Activated B cell treated with CpG ODN at 0.5 μM for 24 hours (primary cell): ENCODE measurements at regions not wholly inside any gene's neighbourhood (a gene's known extent, or its start where the extent isn't known, plus 50 kb on each side); places are given as distances from the start of the nearest gene placed in this dataset.
"Not testable (repeated sequence)": the region's sequence is repeated elsewhere in the genome, so short reads cannot be mapped to it uniquely, and the experiment has no call there.

Experiments used
- ATAC-seq: fragments of 200-7000 bp; cut with Tn5 transposase; one replicate; pipeline ENCODE4 v1.10.0; 2021; ENCODE audit warnings: low read depth, mild to moderate bottlenecking, moderate library complexity
- CTCF ChIA-PET: fragments of 350-600 bp; sonication (Branson Sonifier 250); formaldehyde crosslinking; loops from one replicate; lab custom pipeline; 2021; ENCODE audit warnings: antibody characterized with exemption; lab: Charles Lee
- POLR2A ChIA-PET: fragments of 350-600 bp; sonication (Branson Sonifier 250); formaldehyde crosslinking; loops from one replicate; lab custom pipeline; 2021; ENCODE audit warnings: antibody characterized with exemption; lab: Charles Lee
- DNase-seq: peaks from one replicate; pipeline ENCODE4 v3.0.0; 2022
- H3K27ac Mint-ChIP-seq: one replicate; pipeline ENCODE4 v1.8.0; 2020; ENCODE audit warnings: mixed read lengths
- H3K27me3 Mint-ChIP-seq: one replicate; pipeline ENCODE4 v1.8.0; 2021; ENCODE audit warnings: mixed read lengths
- H3K36me3 Mint-ChIP-seq: one replicate; pipeline ENCODE4 v1.8.0; 2021; ENCODE audit warnings: low read depth, mixed read lengths
- H3K4me1 Mint-ChIP-seq: one replicate; pipeline ENCODE4 v1.8.0; 2021; ENCODE audit warnings: mixed read lengths
- H3K4me3 Mint-ChIP-seq: one replicate; pipeline ENCODE4 v1.8.0; 2020; ENCODE audit warnings: mild to moderate bottlenecking, mixed read lengths
- H3K9me3 Mint-ChIP-seq: one replicate; pipeline ENCODE4 v1.8.0; 2020; ENCODE audit warnings: mixed read lengths
- CTCF ChIP-seq: fragments of 200-600 bp; IDR thresholded peaks from one replicate; pipeline ENCODE4 v1.8.0; 2022; ENCODE audit warnings: antibody characterized with exemption, mild to moderate bottlenecking
- intact Hi-C: fragments of 100-400 bp; cut with micrococcal nuclease; formaldehyde crosslinking; loops from one replicate; pipeline ENCODE4 v1.15.1; 2024

- CTCF ChIA-PET: no interaction called here
- Mint-ChIP-seq H3K4me3 (no peak overlapping the region), H3K36me3 (no peaks in the 10 kb centered on the region), H3K27ac (no peak overlapping the region), H3K9me3 (peaks cover 2% of the 10 kb centered on the region), H3K4me1 (no peaks in the 10 kb centered on the region), H3K27me3 (peaks cover 10% of the 10 kb centered on the region)
- POLR2A ChIA-PET: no interaction called here
- ATAC-seq (no peak), DNase-seq (no peak)
- intact Hi-C loops: no loop called here
- TF ChIP-seq CTCF: no peak
Observed at GRCh38 chr13:33659894-33660293, 158.1 kb upstream of the RFC3 start.

- Mint-ChIP-seq H3K27ac (no peak overlapping the region), H3K4me1 (no peaks in the 10 kb centered on the region), H3K9me3 (peaks cover 2% of the 10 kb centered on the region), H3K36me3 (no peaks in the 10 kb centered on the region), H3K4me3 (no peak overlapping the region), H3K27me3 (peaks cover 10% of the 10 kb centered on the region)
- ATAC-seq (no peak), DNase-seq (no peak)
- no peak for TF ChIP-seq CTCF
- ChIA-PET POLR2A (no interaction called here), CTCF (no interaction called here)
- intact Hi-C loops: no loop called here
Observed at GRCh38 chr13:33662392-33662791, 155.6 kb upstream of the RFC3 start.

- CTCF ChIA-PET: no interaction called here
Observed at GRCh38 chr13:33665626-33666175, 152.2 kb upstream of the RFC3 start.

GRCh38 chr13:33671560-33671959, 146.4 kb upstream of the RFC3 start:
- Mint-ChIP-seq H3K27ac (no peak overlapping the region), H3K36me3 (no peaks in the 10 kb centered on the region), H3K4me3 (no peak overlapping the region), H3K27me3 (no peaks in the 10 kb centered on the region), H3K9me3 (no peaks in the 10 kb centered on the region), H3K4me1 (no peaks in the 10 kb centered on the region)
- TF ChIP-seq CTCF: no peak
- intact Hi-C loops: no loop called here
- ChIA-PET CTCF (no interaction called here), POLR2A (no interaction called here)
- DNase-seq (no peak), ATAC-seq (no peak)

More at GRCh38 chr13:33665626-33666175, 152.2 kb upstream of the RFC3 start:
- Mint-ChIP-seq H3K9me3 (peaks cover 2% of the 10 kb centered on the region), H3K4me1 (no peaks in the 10 kb centered on the region), H3K36me3 (no peaks in the 10 kb centered on the region), H3K4me3 (no peak overlapping the region), H3K27ac (no peak overlapping the region), H3K27me3 (peaks cover 10% of the 10 kb centered on the region)
- TF ChIP-seq CTCF: no peak
- DNase-seq (no peak), ATAC-seq (no peak)
- POLR2A ChIA-PET: no interaction called here
- intact Hi-C loops: no loop called here

- H3K27ac Mint-ChIP-seq, CTCF ChIA-PET, H3K4me1 Mint-ChIP-seq, ATAC-seq, POLR2A ChIA-PET, intact Hi-C loops, H3K36me3 Mint-ChIP-seq, DNase-seq, H3K9me3 Mint-ChIP-seq, H3K4me3 Mint-ChIP-seq, H3K27me3 Mint-ChIP-seq: not testable (repeated sequence)
Observed at GRCh38 chr13:33672022-33672421, 145.9 kb upstream of the RFC3 start.
